Left lobe of liver (tissue), 2 donors: ENCODE measurements at regions not wholly inside any gene's neighbourhood (a gene's known extent, or its start where the extent isn't known, plus 50 kb on each side); places are given as distances from the start of the nearest gene placed in this dataset.
"Not testable (repeated sequence)": the region's sequence is repeated elsewhere in the genome, so short reads cannot be mapped to it uniquely, and the experiment has no call there.

Experiments
- ATAC-seq: fragments of 200-7000 bp; cut with Tn5 transposase; one replicate; pipeline ENCODE4 v1.9.1; 2020; ENCODE audit warnings: mild to moderate bottlenecking, moderate library complexity
- DNase-seq: peaks from one replicate; pipeline ENCODE4 v3.0.0-alpha.2; 2020; ENCODE audit warnings: low spot score
- donor health status: DM: no; HTN: no; CAD: no; lungs with moderate emphysema.
- donor health status: DM: no; HTN: yes; CAD: no.

DNA sequence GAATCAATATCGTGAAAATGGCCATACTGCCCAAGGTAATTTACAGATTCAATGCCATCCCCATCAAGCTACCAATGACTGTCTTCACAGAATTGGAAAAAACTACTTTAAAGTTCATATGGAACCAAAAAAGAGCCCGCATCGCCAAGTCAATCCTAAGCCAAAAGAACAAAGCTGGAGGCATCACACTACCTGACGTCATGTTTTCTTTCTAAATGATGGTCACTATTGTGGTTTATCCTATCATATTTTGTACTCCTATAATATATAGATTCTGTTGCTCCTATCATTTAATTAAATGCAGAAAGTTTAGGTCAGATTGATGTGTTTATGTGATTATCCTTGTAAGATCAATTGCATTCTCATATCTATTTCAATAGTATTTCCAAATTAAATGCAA is 796.9 kb upstream of the NCAM2 start:
- ATAC-seq, DNase-seq: not testable (repeated sequence)

DNA sequence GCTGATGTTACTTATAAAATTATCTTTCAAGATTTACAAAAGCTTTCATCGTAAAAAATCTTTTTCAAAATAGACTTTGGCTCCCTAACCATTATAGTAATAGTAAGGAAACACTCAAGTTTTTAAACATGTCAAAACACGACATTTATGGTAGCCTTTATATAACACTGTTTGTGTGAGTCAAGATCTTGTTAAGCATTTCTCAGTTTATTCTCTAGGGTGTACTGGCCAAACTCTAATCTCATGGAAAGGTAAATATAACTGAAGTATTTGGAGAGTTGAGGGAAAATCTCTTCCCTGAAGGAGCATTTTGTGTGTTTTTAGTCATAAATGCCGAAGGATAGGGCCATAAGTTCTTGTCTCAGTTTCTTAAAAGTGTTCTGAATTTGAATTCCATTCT is 790.9 kb upstream of the NCAM2 start:
- ATAC-seq (no peak), DNase-seq (no peak)

DNA sequence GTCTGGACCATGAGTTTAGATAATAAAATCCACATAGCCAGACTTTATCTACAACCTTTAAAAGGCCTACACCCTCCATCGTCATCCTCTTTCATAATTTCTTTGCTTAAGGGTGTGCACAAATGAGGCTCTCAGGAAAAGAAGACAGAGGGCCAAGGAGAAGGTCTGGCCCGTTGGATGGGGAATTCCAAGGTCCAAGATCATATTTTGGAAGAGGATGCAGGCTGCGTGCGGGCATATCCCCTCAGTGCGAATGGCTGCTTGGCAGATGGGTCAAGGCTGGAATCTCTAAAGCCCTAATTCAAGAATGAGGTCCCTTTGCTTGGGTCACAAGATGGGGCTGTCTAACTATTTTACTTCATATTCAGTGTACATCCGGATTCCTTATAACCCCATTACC is 782.2 kb upstream of the NCAM2 start:
- no peak for DNase-seq
- no peak for ATAC-seq

DNA sequence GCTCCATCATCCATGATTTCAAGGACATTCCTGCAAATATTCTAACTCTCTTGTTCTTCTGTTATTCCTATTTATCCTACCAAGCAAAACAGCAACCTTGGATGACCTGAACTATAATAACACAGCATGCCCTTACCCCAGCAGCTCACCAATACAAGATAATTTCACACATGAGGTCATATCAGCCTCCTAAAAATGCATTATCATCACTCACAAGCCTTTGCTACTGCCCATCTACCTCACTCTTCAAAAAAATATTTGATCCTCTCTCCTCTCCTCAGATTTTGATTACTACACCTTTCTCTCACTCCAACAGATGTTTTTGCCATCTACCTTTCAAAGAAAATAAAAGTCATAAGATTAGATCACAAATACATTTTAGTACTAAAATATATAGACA is 777.6 kb upstream of the NCAM2 start:
- DNase-seq (no peak), ATAC-seq (no peak)

DNA sequence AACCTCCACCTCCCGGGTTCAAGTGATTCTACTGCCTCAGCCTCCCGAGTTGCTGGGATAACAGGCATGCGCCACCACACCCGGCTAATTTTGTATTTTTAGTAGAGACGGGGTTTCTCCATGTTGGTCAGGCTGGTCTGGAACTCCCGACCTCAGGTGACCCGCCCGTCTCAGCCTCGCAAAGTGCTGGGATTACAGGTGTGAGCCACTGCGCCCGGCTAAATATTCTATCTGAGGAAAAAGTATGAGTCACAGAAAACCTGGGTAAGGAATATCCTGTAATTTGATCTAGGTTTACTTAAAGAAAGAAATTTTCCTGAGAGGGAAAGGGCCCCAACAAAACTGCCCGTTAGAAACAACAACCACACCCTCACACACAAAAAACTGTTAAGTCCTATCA is 776.2 kb upstream of the NCAM2 start:
- ATAC-seq, DNase-seq: not testable (repeated sequence)

DNA sequence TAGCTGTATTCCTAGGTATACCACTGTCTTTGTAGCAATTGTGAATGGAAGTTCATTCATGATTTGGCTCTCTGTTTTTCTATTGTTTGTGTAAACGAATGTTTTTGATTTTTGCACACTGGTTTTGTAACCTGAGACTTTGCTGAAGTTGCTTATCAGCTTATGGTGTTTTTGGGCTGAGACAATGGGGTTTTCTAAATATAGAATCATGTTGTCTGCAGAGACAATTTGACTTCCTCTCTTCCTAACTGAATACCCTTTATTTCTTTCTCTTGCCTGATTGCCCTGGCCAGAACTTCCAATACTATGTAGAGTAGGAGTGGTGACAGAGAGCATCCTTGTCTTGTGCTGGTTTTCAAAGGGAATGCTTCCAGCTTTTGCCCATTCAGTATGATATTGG is 761.6 kb upstream of the NCAM2 start:
- not testable (repeated sequence) for ATAC-seq, DNase-seq

DNA sequence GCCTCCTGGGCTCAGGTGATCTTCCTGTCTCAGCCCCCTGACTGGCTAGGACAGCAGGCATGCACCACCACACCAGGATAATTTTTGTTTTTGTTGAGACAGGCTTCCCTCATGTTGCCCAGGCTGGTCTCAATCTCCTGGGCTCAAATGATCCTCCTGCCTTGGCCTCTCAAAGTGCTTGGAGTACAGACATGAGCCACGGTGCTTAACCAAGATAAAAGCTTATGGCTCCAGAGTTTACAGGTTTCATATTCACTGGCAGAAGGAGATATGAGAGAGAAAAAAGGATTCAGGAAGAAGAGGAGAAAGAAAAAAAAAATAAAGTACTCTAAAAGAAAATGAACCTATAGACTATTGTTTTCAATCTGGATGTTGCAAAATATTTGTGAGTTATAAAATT is 748.8 kb upstream of the NCAM2 start:
- ATAC-seq (no peak), DNase-seq (no peak)

DNA sequence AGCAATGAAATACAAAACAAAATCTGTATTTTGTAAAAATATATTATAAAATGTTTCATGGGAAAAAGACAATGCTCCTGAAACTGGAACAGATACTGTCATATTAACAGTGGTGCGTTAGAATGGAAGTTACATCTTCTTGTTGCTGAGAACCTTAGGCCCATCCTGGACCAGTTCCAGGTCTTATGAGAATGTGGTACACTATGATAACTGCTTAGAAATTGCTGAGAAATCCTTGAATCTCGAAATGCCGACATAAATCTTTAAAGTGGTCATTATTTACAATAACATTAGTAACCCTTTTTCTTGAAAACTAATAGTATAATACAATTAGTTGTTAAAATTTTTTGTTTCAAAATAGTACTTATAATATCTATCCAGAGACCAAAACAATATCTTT is 747.9 kb upstream of the NCAM2 start:
- ATAC-seq (no peak), DNase-seq (no peak)

DNA sequence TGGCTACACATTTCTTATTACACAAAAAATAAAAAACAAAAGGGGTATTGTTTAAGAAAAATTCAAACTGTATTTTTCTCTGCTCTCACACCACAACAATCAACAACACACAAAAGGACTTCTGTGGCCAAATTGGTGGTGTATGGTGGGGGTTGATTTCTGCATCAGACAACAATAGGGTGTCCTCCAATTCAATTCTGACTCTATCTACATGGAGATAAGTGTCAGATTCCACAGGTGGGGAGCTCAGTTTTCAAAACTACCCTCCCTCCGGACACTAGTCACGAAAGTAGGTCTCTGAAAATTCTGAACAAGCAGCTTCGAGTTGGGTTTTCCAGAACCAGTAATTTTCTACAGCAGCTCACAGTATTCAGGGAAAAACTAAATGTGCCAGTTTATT is 744.9 kb upstream of the NCAM2 start:
- no peak for DNase-seq
- ATAC-seq: no peak

DNA sequence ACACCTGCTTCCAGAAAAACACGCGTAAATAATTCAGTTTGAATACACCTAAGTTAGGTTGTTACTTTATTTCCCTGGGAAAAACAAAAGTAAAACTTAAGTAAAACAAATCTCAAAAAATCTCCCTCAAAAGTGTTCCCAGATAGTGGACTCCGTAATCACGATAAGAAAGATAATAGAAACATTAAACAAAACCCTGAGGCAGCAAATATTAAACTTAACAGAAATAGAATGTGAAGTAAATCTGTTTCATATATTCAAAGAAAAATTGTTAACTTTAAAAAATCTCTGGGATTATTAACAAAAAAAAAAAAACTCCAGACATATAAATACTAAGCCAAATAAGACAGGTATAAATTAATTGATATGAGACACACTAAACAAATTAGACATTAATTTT is 743.2 kb upstream of the NCAM2 start:
- ATAC-seq: no peak

DNA sequence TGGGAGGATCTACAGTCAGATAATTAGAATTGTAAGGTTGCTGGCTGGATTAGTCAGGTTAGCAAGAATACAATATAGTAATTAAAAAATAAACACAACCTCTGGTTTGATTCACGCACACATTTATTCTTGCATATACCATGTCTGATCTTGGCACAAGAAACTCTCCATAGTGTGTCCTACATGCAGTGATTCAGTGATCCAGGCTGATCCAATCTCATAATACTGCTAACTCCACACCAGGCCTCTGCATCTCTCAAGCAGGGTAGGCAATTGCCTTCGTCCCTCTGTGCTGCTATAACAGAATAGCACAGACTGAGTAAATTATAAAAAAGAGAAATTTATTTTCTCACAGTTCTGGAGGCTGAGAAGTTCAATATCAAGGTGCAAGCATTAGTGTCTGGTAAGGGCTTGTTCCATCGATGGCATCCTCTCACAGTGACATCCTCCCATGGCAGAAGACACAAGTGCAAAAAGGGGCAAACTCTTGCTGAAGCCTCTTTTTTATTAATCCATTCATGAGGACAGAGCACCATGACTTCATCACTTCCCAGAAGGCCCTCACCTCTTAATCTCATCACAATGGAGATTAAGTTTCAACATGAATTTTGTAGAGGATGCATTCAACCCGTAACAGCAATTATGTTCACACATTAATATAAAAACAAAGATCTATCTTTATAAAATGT is 741.0 kb upstream of the NCAM2 start:
- DNase-seq: no peak
- no peak for ATAC-seq

More for the DNA sequence above, 743.2 kb upstream of the NCAM2 start:
- DNase-seq: no peak

DNA sequence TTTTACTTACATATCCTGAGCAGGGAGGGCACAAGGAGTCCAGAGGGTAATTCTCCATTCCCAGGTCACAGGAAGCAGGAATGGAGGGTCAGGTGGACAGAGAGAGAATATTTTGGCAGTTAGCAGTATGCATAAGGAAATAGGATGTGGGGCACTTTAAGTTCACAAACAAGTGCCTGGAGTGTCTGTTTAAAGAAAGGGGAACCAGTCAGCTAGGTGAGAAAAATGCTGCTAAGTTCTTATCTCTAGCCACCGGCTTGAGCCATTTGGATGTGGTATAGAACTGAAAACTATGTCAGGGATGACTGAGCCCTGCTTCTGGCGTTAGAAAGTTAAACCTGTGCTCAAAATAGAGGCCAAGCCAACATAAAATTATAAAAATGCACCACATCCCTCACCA is 739.7 kb upstream of the NCAM2 start:
- ATAC-seq (no peak), DNase-seq (no peak)

DNA sequence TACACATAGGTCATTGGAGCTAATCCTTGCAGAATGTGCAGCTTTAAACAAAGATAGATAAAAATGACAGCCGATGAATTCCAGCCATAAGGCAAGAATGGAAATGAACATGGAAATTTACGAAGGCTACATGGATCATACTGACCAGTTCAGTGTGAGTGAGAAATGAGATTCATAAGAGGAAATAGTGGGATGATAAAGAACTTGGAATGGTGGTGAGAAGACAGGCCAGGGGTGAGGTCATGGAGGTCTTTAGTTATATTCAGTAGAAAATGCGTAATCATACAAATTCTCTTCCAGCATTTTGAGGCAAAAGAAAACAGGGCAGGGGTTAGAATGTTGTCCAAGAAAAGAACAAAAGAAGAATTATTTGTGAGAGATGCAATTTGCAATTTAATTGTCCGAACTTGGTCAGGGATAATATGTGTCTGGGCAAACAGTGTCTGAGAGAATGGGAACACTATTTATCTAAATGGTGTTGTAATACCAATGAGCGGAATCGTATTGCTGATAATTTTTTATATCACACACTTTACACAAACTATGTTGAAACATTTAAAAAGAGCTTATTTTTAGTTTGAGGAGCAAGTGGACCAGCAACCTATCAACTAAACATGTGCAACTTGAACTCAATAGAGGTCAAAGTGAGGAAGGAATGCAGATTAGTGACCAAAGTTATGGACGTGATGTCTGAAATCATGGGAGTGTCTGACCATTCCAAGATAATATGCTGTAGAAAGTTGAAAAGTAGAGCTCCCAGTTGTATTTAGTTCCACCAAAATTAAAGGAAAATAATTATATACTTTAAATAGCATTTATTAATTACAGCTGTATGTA is 739.0 kb upstream of the NCAM2 start:
- ATAC-seq: peak; percentile 45
- no peak for DNase-seq

DNA sequence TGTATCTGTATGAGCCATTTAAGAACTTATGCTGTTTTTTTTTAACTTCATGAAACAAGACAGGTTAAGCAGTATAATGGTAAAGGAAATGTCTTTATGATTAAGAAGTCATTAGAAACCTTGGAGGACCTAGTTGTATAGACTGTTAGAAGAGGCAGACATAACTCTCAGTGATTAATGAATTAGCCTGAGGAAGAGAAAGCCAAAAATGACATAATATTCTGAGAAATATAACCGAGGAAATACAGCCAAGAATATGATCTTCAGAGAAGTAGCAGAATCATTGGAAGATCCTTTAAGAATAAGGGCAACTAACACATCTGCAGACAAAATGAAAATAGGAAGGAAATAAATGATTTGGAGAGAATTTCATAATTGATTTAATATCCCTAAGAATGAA is 738.1 kb upstream of the NCAM2 start:
- DNase-seq (no peak), ATAC-seq (no peak)

DNA sequence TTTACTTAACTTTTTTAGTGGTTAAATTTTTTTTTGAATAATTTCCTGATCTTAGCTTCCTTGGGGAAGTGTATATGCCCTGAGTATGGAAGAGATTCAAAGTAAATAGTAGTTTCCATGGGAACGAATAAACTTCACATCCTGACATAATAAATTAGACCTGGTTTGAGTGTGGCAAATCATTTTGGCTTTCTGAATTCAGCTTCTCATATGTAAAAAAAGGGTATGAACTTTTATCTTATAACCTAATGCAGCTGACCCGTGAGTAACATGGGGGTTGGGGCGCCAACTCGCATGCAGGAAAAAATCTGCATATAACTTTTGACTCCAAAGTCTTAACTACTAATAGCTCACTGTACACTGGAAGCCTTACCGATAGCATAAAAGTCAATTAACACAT is 736.8 kb upstream of the NCAM2 start:
- DNase-seq (no peak), ATAC-seq (no peak)

DNA sequence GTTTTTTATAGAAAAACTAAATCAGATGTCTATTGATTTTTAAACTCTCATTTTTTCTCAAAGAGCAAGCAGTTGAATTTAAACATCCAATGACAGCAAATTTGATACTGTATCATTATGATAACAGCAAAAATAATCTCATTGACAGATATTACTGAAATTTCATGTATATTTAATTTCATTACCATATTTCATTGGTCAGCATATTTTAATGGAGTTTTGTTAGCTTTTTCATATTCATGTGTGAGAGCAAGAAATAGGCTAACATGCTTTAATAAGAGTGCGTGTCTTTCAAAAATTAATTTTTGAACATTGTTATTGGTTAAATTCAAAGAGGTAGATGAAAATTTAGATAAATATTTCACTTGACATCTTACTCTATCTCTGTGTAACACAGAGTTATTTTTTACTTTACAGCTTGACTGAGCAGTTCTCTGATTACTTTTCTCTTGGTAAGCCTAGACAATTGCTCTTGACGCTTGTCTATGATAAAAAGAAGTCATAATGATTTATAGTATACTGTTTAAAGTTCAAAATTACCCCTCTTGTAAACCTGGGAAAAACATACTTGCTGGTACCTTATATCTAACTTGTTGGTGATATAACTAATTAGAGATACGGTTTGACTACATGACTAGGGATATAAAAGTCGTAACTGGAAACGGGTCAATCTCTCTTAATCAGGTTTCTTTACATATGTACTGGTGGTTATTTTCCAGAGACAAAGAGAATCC is 732.3 kb upstream of the NCAM2 start:
- no peak for ATAC-seq
- no peak for DNase-seq

DNA sequence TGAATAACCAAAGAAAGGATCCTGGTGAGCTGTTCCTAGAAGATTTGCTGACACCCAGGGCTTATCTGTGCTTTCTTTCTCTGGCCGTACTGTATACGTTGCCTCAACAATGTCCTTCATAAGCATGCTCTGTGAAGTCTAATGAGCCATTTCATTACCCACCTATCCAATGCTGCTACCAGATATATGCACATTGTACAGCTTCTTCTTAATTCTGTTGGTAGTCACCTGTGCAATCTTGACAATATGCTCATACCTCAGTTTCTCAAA is 731.8 kb upstream of the NCAM2 start:
- DNase-seq: no peak
- ATAC-seq: no peak

DNA sequence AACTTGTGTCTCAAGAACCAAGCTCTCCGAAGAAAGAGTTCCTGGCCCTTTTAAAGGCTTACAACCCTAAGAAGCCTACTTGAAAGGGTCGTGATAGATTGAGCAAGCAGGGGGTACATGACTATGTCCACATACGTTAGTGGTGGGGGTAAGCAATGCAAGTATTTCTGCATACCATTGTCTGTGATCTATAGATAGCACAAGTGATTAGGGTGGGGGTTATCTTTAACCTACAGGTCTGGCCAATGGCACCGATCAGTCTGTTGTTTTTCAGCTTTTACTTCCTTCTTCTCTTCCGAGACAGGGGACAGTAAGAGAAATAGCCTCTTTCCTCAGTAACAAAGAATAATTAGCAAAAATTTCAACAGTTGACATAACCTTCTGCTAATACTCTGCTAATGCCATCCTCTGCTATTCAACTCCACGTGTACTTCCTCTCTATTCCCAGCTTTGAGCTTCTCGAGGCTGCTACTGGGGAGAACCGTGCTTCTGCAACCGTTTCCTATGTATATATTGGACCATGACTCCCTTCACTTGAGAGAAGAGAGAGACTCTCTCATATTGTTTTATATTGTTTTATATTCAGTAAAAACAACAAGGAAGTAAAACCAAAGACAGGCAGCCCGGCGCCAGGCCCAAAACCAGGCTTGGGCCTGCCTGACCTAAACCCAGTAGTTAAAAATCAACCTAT is 727.7 kb upstream of the NCAM2 start:
- DNase-seq (no peak), ATAC-seq (no peak)

DNA sequence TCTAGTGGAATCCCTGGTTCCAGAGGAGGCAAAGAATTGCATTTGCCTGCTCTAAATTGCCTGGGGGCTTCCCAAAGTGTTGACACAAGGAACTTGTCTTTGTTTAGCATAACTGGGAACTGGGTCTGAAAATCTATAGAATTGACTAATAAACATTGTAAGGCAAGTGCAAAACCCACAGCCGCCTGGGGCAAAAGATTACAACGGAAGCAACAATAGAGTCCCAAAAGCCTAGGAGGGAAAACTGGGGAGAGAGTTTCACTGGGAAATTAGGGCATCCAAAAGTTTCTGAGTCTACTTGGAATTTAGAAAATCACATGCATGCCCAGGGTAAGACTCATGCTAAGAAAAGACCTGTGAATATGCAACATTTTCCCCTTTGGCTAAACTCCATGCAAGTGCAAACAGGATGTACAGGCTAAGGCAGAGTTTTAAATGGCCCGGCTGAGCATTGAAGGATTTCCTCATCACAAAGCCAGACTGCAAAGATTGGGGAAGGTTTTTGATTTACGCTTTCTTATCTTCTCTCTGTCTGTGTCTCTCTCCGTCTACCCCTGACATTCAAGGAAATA is 725.3 kb upstream of the NCAM2 start:
- DNase-seq: no peak
- no peak for ATAC-seq

DNA sequence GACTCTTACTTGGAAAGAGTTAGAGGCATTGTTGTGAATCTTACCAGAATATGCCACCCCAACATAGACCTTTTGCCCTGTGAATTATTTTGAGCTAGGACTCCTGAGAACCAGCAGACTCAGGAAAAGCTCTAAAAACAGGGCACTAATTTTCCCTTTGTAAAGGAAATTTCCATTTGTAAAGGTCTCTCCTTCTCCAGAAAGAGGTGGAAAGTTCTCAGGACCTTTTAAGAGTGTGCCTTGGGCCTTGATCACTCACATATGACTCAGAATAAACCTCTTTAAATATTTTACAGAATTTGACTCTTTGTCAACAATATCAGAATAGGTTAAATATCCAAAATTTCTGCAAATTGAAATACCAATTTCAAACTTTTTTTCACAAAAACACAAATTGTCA is 721.8 kb upstream of the NCAM2 start:
- ATAC-seq (no peak), DNase-seq (no peak)

DNA sequence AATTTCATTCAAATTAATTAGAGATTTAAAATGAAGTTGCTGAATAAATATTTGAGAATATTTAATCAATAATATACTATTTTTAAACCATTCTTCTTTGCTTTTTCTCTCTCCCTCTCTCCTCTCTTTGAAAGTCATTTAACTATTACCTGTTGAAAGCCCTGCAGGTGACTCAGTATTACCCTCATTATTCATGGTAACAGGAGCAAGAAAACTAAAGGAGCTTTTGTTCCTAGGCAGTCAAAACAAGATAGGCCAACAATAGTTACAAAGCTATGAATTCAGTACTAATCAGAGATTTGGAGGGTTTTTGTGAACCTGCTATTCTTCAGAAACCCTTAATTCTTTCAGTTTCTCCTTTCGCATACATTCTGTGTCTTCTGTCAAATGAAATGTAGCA is 721.3 kb upstream of the NCAM2 start:
- ATAC-seq: no peak
- DNase-seq: no peak
